ENCODE measurements at regions not wholly inside any gene's neighbourhood (a gene's known extent, or its start where the extent isn't known, plus 50 kb on each side); places are given as distances from the start of the nearest gene placed in this dataset.

GRCh38 chr12:66921151-66921550 lies 242.3 kb upstream of the GRIP1 start:
- Histone ChIP-seq H3K79me2 (ENCODE audit: insufficient read depth, low read length) (no peaks in the 10 kb centered on the region), H3K36me3 (replicated peaks in 1 of 2; ENCODE audit: control insufficient read depth in 1 of 2, insufficient read depth in 2 of 2, low read length in 2 of 2) (no peaks in the 10 kb centered on the region), H4K20me1 (ENCODE audit: insufficient read depth, low read length) (no peaks in the 10 kb centered on the region), H3K27ac (ENCODE audit: extremely low read length, insufficient read depth, low read length) (no peak overlapping the region), H3K9ac (ENCODE audit: insufficient read depth, low read depth, low read length) (no peak overlapping the region), H3K4me3 (replicated peaks in 1 of 3; ENCODE audit: insufficient read depth in 1 of 3, low read depth in 2 of 3, low read length in 3 of 3) (no peak overlapping the region), H3K4me2 (ENCODE audit: low read depth, low read length) (no peak overlapping the region), H3K27me3 (ENCODE audit: control insufficient read depth in 1 of 2, insufficient read depth in 2 of 2, low read length in 2 of 2) (no peaks in the 10 kb centered on the region), H3K9me3 (ENCODE audit: low read length) (no peaks in the 10 kb centered on the region), H2AFZ (ENCODE audit: low read length) (no peak overlapping the region), H3K4me1 (ENCODE audit: insufficient read depth, low read length) (no peaks in the 10 kb centered on the region)
- ChIA-PET POLR2A (no interaction called here), CTCF (ENCODE audit: low intra/inter-chr PET ratio, low total read pairs) (no interaction called here)
- ATAC-seq (no peak), FAIRE-seq (no peak), DNase-seq (ENCODE audit: low spot score) (no peak)
- BruUV-seq (replicated peaks), result no TSS peak
- 13% methylated on average over 1 of the region's 1 CpG for WGBS (ENCODE audit: low lambda C conversion rate)
- in situ Hi-C loops (cut with HindIII; ENCODE audit: extremely low pct_ligation_motif_present, low pct_unique_long_range_greater_than_20kb) (no loop called here), intact Hi-C loops (cut with micrococcal nuclease; ENCODE audit: unreplicated experiment) (no loop called here)
- TF ChIP-seq FOXO1 (CRISPR knock-in tag; IDR thresholded peaks at IDR 0.05), result no peak
- TF ChIP-seq HMG20B (CRISPR knock-in tag; conservative IDR thresholded peaks at IDR 0.05), result no peak
- no peak for TF ChIP-seq ZFP36L2 (CRISPR knock-in tag; IDR thresholded peaks at IDR 0.05)
- TF ChIP-seq ZNF251 (CRISPR knock-in tag; IDR thresholded peaks at IDR 0.05), result no peak
- TF ChIP-seq JUNB (CRISPR knock-in tag; IDR thresholded peaks at IDR 0.05; ENCODE audit: borderline replicate concordance), result no peak
- TF ChIP-seq KDM1A (CRISPR knock-in tag; IDR thresholded peaks at IDR 0.05), result no peak
- no peak for TF ChIP-seq DMAP1 (CRISPR knock-in tag; IDR thresholded peaks at IDR 0.05)
- no peak for TF ChIP-seq NCOA2 (CRISPR knock-in tag; IDR thresholded peaks at IDR 0.05)
- TF ChIP-seq, protein P1, sequence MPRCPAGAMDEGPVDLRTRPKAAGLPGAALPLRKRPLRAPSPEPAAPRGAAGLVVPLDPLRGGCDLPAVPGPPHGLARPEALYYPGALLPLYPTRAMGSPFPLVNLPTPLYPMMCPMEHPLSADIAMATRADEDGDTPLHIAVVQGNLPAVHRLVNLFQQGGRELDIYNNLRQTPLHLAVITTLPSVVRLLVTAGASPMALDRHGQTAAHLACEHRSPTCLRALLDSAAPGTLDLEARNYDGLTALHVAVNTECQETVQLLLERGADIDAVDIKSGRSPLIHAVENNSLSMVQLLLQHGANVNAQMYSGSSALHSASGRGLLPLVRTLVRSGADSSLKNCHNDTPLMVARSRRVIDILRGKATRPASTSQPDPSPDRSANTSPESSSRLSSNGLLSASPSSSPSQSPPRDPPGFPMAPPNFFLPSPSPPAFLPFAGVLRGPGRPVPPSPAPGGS (CRISPR knock-in tag; IDR thresholded peaks at IDR 0.05), result no peak
- TF ChIP-seq NONO (IDR thresholded peaks at IDR 0.05), result no peak
- TF ChIP-seq NONO (CRISPR knock-in tag; conservative IDR thresholded peaks at IDR 0.05), result no peak
- TF ChIP-seq PHF21A (CRISPR knock-in tag; IDR thresholded peaks at IDR 0.05), result no peak
- no peak for TF ChIP-seq ARNTL (CRISPR knock-in tag; IDR thresholded peaks at IDR 0.05)
- no peak for TF ChIP-seq HNF1B (CRISPR knock-in tag; IDR thresholded peaks at IDR 0.05)
- no peak for TF ChIP-seq CHD4 (IDR thresholded peaks at IDR 0.05; ENCODE audit: borderline replicate concordance, low read length)
- no peak for TF ChIP-seq ZNF34 (CRISPR knock-in tag; IDR thresholded peaks at IDR 0.05; ENCODE audit: borderline replicate concordance)
- no peak for TF ChIP-seq ZNF691 (CRISPR knock-in tag; IDR thresholded peaks at IDR 0.05; ENCODE audit: borderline replicate concordance, low read depth)

All from HepG2 (cell line).